ENCODE measurements at regions not wholly inside any gene's neighbourhood (a gene's known extent, or its start where the extent isn't known, plus 50 kb on each side); places are given as distances from the start of the nearest gene placed in this dataset.
A peak's percentile ranks its signal among the peaks of the same experiment; 100 is the strongest.

- no peak for DNase-seq
These were observed 91.3 kb downstream of the KCNRG start for GRCh38 chr13:50106559-50106958.

GRCh38 chr13:50107205-50107604 lies 92.0 kb downstream of the KCNRG start:
- no peak for DNase-seq

- no peak for DNase-seq
These were observed 99.7 kb downstream of the KCNRG start for GRCh38 chr13:50114961-50115360.

- no peak for DNase-seq
These were observed 100.5 kb downstream of the KCNRG start for GRCh38 chr13:50115695-50116094.

GRCh38 chr13:50116430-50116973 lies 101.3 kb downstream of the KCNRG start:
- DNase-seq, result peak; percentile 19

GRCh38 chr13:50119591-50119990 lies 104.3 kb downstream of the KCNRG start:
- DNase-seq, result no peak

- DNase-seq, result no peak
These were observed 107.2 kb downstream of the KCNRG start for GRCh38 chr13:50122455-50122854.

- DNase-seq, result no peak
These were observed 107.8 kb downstream of the KCNRG start for GRCh38 chr13:50123002-50123401.

GRCh38 chr13:50123515-50123861 lies 108.2 kb downstream of the KCNRG start:
- no peak for DNase-seq

- DNase-seq, result peak; percentile 97
These were observed 108.8 kb downstream of the KCNRG start for GRCh38 chr13:50123862-50124535.

GRCh38 chr13:50124536-50125303 lies 109.5 kb downstream of the KCNRG start:
- peak; percentile 62 for DNase-seq

- DNase-seq, result no peak
These were observed 110.0 kb downstream of the KCNRG start for GRCh38 chr13:50125304-50125553.

- DNase-seq, result peak; percentile 84
These were observed 110.5 kb downstream of the KCNRG start for GRCh38 chr13:50125554-50126262.

GRCh38 chr13:50126263-50126992 lies 111.2 kb downstream of the KCNRG start:
- peak; percentile 19 for DNase-seq

GRCh38 chr13:50126993-50127725 lies 111.9 kb downstream of the KCNRG start:
- DNase-seq, result peak; percentile 63

GRCh38 chr13:50127726-50128291 lies 112.6 kb downstream of the KCNRG start:
- no peak for DNase-seq

GRCh38 chr13:50128428-50128931 lies 113.2 kb downstream of the KCNRG start:
- DNase-seq, result no peak

- DNase-seq, result no peak
These were observed 113.9 kb downstream of the KCNRG start for GRCh38 chr13:50129081-50129705.

GRCh38 chr13:50129706-50130122 lies 114.5 kb downstream of the KCNRG start:
- DNase-seq, result no peak

GRCh38 chr13:50130123-50130946 lies 115.1 kb downstream of the KCNRG start:
- DNase-seq, result peak; percentile 55

Measured in EL (cell line).